ENCODE measurements at regions not wholly inside any gene's neighbourhood (a gene's known extent, or its start where the extent isn't known, plus 50 kb on each side); places are given as distances from the start of the nearest gene placed in this dataset.

GRCh38 chr4:59704616-59705015, 1495.5 kb upstream of the ADGRL3 start:
- TF ChIP-seq POLR2A (IDR thresholded peaks at IDR 0.05; ENCODE audit: low read depth) (no peak), CTCF (IDR thresholded peaks at IDR 0.05) (no peak), POLR2AphosphoS5 (IDR thresholded peaks at IDR 0.05) (no peak), EP300 (IDR thresholded peaks at IDR 0.05) (no peak)
